Esophagus muscularis mucosa (tissue), 3 donors: ENCODE measurements at regions not wholly inside any gene's neighbourhood (a gene's known extent, or its start where the extent isn't known, plus 50 kb on each side); places are given as distances from the start of the nearest gene placed in this dataset.

Source experiments
- CTCF ChIP-seq, 3 experiments: fragments of 200-600 bp in 2 of 3; fragments of 450-650 bp in 1 of 3; sonication (generic) in 2 of 3; IDR thresholded peaks; one replicate each; pipeline ENCODE4 v1.5.1; 2017 to 2019; ENCODE audit warnings: antibody characterized with exemption in 3 of 3, mild to moderate bottlenecking in 2 of 3, moderate library complexity in 1 of 3
- POLR2A ChIP-seq: fragments of 450-650 bp; IDR thresholded peaks from one replicate; pipeline ENCODE4 v1.6.1; 2017; ENCODE audit warnings: antibody characterized with exemption, moderate library complexity, mild to moderate bottlenecking, low read depth

- TF ChIP-seq POLR2A (no peak), CTCF (IDR thresholded peaks at IDR 0.05) (no peak)
These were observed 323.9 kb downstream of the MTRR start for GRCh38 chr5:8192840-8193239.
